ENCODE measurements at regions not wholly inside any gene's neighbourhood (a gene's known extent, or its start where the extent isn't known, plus 50 kb on each side); places are given as distances from the start of the nearest gene placed in this dataset.
A peak's percentile ranks its signal among the peaks of the same experiment; 100 is the strongest.

- TF ChIP-seq ZNF687 (IDR thresholded peaks at IDR 0.05) (peak; percentile 51; the same call in 1 of the 2 replicates), POU2F2 (IDR thresholded peaks at IDR 0.05; ENCODE audit: borderline replicate concordance, low read depth, low read length) (peak; percentile 88; the same call in 2 of the 3 replicates), RELA (IDR thresholded peaks at IDR 0.05; ENCODE audit: borderline replicate concordance, partially characterized antibody) (peak; percentile 91), KAT2A (conservative IDR thresholded peaks at IDR 0.05; ENCODE audit: control insufficient read depth, low read depth, low read length) (no peak), NR2F1 (conservative IDR thresholded peaks at IDR 0.05) (peak; percentile 26; the same call in 1 of the 2 replicates), ZNF592 (IDR thresholded peaks at IDR 0.05) (peak; percentile 15; the same call in 1 of the 2 replicates), TBL1XR1 (IDR thresholded peaks at IDR 0.05; ENCODE audit: low read depth, low read length) (no peak), ZNF274 (IDR thresholded peaks at IDR 0.05; ENCODE audit: insufficient read depth, insufficient read length) (no peak), DPF2 (IDR thresholded peaks at IDR 0.05) (0 out of 2 replicates have a peak, but pooled peaks have one; percentile 23)
Observed at GRCh38 chr3:44042772-44043171, 198.9 kb upstream of the TOPAZ1 start (continued).
